Keratinocyte (primary cell): ENCODE measurements at regions not wholly inside any gene's neighbourhood (a gene's known extent, or its start where the extent isn't known, plus 50 kb on each side); places are given as distances from the start of the nearest gene placed in this dataset.

Source experiments
- DNase-seq: peaks from one replicate; pipeline ENCODE4 v3.0.0-alpha.2; 2011; ENCODE audit warnings: low read depth, missing footprints, low spot score
- FAIRE-seq: peaks from 2 replicates; lab custom pipeline; 2011; peaks lifted over from hg19 to GRCh38; lab: Jason Lieb, UNC
- H2AFZ ChIP-seq: 2 replicates; pipeline ENCODE4 v1.6.0; 2012; ENCODE audit warnings: low read length, control low read depth, inconsistent platforms; ENCODE audit not compliant: control insufficient read depth
- H3K27ac ChIP-seq: 2 replicates; pipeline ENCODE4 v1.5.1; 2011; ENCODE audit warnings: low read length; ENCODE audit not compliant: control insufficient read depth, insufficient read depth
- H3K27me3 ChIP-seq: 3 replicates; pipeline ENCODE4 v1.6.0; 2011; ENCODE audit warnings: low read length; ENCODE audit not compliant: control insufficient read depth, insufficient read depth; ENCODE audit errors: extremely low read depth
- H3K36me3 ChIP-seq, 2 experiments: 2 replicates in 1 of 2; 3 replicates in 1 of 2; pipeline ENCODE4 v1.5.1; 2011; ENCODE audit warnings: low read length in 2 of 2, mild to moderate bottlenecking in 1 of 2; ENCODE audit not compliant: control insufficient read depth in 2 of 2, insufficient read depth in 2 of 2; ENCODE audit errors: extremely low read depth in 1 of 2
- H3K4me1 ChIP-seq: 3 replicates; pipeline ENCODE4 v1.5.1; 2011; ENCODE audit warnings: low read length; ENCODE audit not compliant: control insufficient read depth, insufficient read depth; ENCODE audit errors: extremely low read depth
- H3K4me2 ChIP-seq: 3 replicates; pipeline ENCODE4 v1.6.0; 2011; ENCODE audit warnings: low read depth, low read length; ENCODE audit not compliant: control insufficient read depth, insufficient read depth; ENCODE audit errors: extremely low read depth
- H3K4me3 ChIP-seq, 3 experiments: fragments of 200-600 bp in 1 of 3; sonication (generic) in 1 of 3; 2 replicates in 2 of 3; 3 replicates in 1 of 3; pipeline ENCODE4 v1.5.1; 2011 to 2016; ENCODE audit warnings: low read length in 3 of 3, mild to moderate bottlenecking in 3 of 3, control low read depth in 2 of 3, inconsistent platforms in 1 of 3, low read depth in 1 of 3, mixed read lengths in 1 of 3, mixed run types in 1 of 3, moderate library complexity in 1 of 3; ENCODE audit not compliant: control insufficient read depth in 2 of 3, insufficient read depth in 2 of 3; ENCODE audit errors: extremely low read depth in 1 of 3
- H3K79me2 ChIP-seq: 2 replicates; pipeline ENCODE4 v1.6.0; 2012; ENCODE audit warnings: low read length; ENCODE audit not compliant: control insufficient read depth, insufficient read depth
- H3K9ac ChIP-seq: 3 replicates; pipeline ENCODE4 v1.6.0; 2011; ENCODE audit warnings: low read length; ENCODE audit not compliant: control insufficient read depth, insufficient read depth; ENCODE audit errors: extremely low read depth
- H3K9me1 ChIP-seq: 3 replicates; pipeline ENCODE4 v1.6.0; 2011; ENCODE audit warnings: low read length; ENCODE audit not compliant: control insufficient read depth, insufficient read depth; ENCODE audit errors: extremely low read depth
- H3K9me3 ChIP-seq: 2 replicates; pipeline ENCODE4 v1.5.1; 2012; ENCODE audit warnings: low read depth, low read length; ENCODE audit not compliant: control insufficient read depth
- H4K20me1 ChIP-seq: 3 replicates; pipeline ENCODE4 v1.6.0; 2011; ENCODE audit warnings: low read length; ENCODE audit not compliant: control insufficient read depth, insufficient read depth; ENCODE audit errors: extremely low read depth
- CTCF ChIP-seq, 3 experiments: IDR thresholded peaks in 1 of 3; conservative IDR thresholded peaks in 1 of 3; optimal IDR thresholded peaks in 1 of 3; 2 replicates in 2 of 3; 3 replicates in 1 of 3; pipeline versions ENCODE3 to v1.5.1; 2011; ENCODE audit warnings: low read length in 3 of 3, mild to moderate bottlenecking in 3 of 3, moderate library complexity in 2 of 3, control low read depth in 1 of 3, inconsistent platforms in 1 of 3; ENCODE audit not compliant: insufficient read depth in 2 of 3; ENCODE audit errors: extremely low read depth in 1 of 3
- EZH2 ChIP-seq: IDR thresholded peaks from one replicate; pipeline ENCODE4 v1.6.1; 2012; ENCODE audit warnings: inconsistent platforms, mild to moderate bottlenecking, low read length, moderate library complexity
- dilution Hi-C: fragments of 300-500 bp; cut with MboI; formaldehyde crosslinking; loops from one replicate; pipeline ENCODE4 v1.7.0; 2020; ENCODE audit warnings: low sequenced_read_pairs; ENCODE audit not compliant: extremely low pct_ligation_motif_present

GRCh38 chr22:47591709-47592108 lies 829.3 kb downstream of the TBC1D22A start:
- Histone ChIP-seq H3K4me1 (no peaks in the 10 kb centered on the region), H2AFZ (no peak overlapping the region), H3K9me1 (no peaks in the 10 kb centered on the region), H4K20me1 (no peaks in the 10 kb centered on the region), H3K9ac (no peak overlapping the region), H3K4me2 (no peak overlapping the region), H3K27me3 (no peaks in the 10 kb centered on the region), H3K9me3 (peaks cover 3% of the 10 kb centered on the region), H3K36me3 (no peaks in the 10 kb centered on the region), H3K27ac (no peak overlapping the region), H3K79me2 (no peaks in the 10 kb centered on the region), H3K4me3 (no peak overlapping the region)
- no peak for FAIRE-seq
- DNase-seq: no peak
- dilution Hi-C loops: no loop called here
- TF ChIP-seq CTCF (optimal IDR thresholded peaks at IDR 0.05 in 1 of 3, IDR thresholded peaks at IDR 0.05 in 1 of 3, conservative IDR thresholded peaks at IDR 0.05 in 1 of 3; ENCODE audit: extremely low read depth in 1 of 3, insufficient read depth in 2 of 3, low read length in 3 of 3) (no peak), EZH2 (no peak)

- H3K27me3 ChIP-seq: no peaks in the 10 kb centered on the region
- dilution Hi-C loops: no loop called here
- H2AFZ ChIP-seq: no peak overlapping the region
These were observed 828.6 kb downstream of the TBC1D22A start for GRCh38 chr22:47591016-47591415.

More at GRCh38 chr22:47591016-47591415, 828.6 kb downstream of the TBC1D22A start:
- Histone ChIP-seq H3K9me3 (peaks cover 3% of the 10 kb centered on the region), H3K79me2 (no peaks in the 10 kb centered on the region), H3K27ac (no peak overlapping the region), H4K20me1 (no peaks in the 10 kb centered on the region), H3K36me3 (no peaks in the 10 kb centered on the region), H3K4me3 (no peak overlapping the region), H3K9ac (no peak overlapping the region), H3K4me2 (no peak overlapping the region), H3K4me1 (no peaks in the 10 kb centered on the region), H3K9me1 (no peaks in the 10 kb centered on the region)
- no peak for DNase-seq
- TF ChIP-seq CTCF (optimal IDR thresholded peaks at IDR 0.05 in 1 of 3, IDR thresholded peaks at IDR 0.05 in 1 of 3, conservative IDR thresholded peaks at IDR 0.05 in 1 of 3; ENCODE audit: extremely low read depth in 1 of 3, insufficient read depth in 2 of 3, low read length in 3 of 3) (no peak), EZH2 (no peak)
- no peak for FAIRE-seq
